GM23338 (cell line): ENCODE measurements at regions not wholly inside any gene's neighbourhood (a gene's known extent, or its start where the extent isn't known, plus 50 kb on each side); places are given as distances from the start of the nearest gene placed in this dataset.

ENCODE experiments used
- ATAC-seq: fragments of 200-7000 bp; cut with Tn5 transposase; 3 replicates; pipeline ENCODE4 v1.9.1; 2020
- DNase-seq: peaks from one replicate; pipeline ENCODE4 v3.0.0-alpha.2; 2015; ENCODE audit warnings: low spot score
- H2AFZ ChIP-seq: fragments of 200-600 bp; sonication (generic); 2 replicates; pipeline ENCODE4 v1.8.0; 2016; ENCODE audit warnings: antibody characterized with exemption, mild to moderate bottlenecking, moderate library complexity
- H3F3A ChIP-seq: fragments of 200-600 bp; sonication (generic); replicated peaks from 2 replicates; pipeline ENCODE4 v1.8.0; 2017; ENCODE audit warnings: antibody characterized with exemption, mixed run types, low read depth
- H3K27ac ChIP-seq: fragments of 200-600 bp; sonication (generic); 2 replicates; pipeline ENCODE4 v1.6.1; 2016; ENCODE audit warnings: low read depth
- H3K27me3 ChIP-seq: fragments of 200-600 bp; sonication (generic); 2 replicates; pipeline ENCODE4 v1.8.0; 2016; ENCODE audit warnings: mild to moderate bottlenecking, mixed run types, moderate library complexity; ENCODE audit not compliant: insufficient read depth
- H3K36me3 ChIP-seq: fragments of 200-600 bp; sonication (generic); 2 replicates; pipeline ENCODE4 v1.8.0; 2016; ENCODE audit warnings: mild to moderate bottlenecking; ENCODE audit not compliant: insufficient read depth
- H3K4me1 ChIP-seq: fragments of 200-600 bp; sonication (generic); 2 replicates; pipeline ENCODE4 v1.8.0; 2016; ENCODE audit warnings: mild to moderate bottlenecking, moderate library complexity; ENCODE audit not compliant: insufficient read depth
- H3K4me2 ChIP-seq: fragments of 200-600 bp; sonication (generic); 2 replicates; pipeline ENCODE4 v1.7.1; 2017; ENCODE audit warnings: mixed run types
- H3K4me3 ChIP-seq: fragments of 200-600 bp; sonication (generic); 2 replicates; pipeline ENCODE4 v1.6.1; 2016; ENCODE audit warnings: mixed run types
- H3K79me2 ChIP-seq: fragments of 200-600 bp; sonication (generic); replicated peaks from 2 replicates; pipeline ENCODE4 v1.8.0; 2017; ENCODE audit warnings: mild to moderate bottlenecking; ENCODE audit not compliant: insufficient read depth
- H3K9me2 ChIP-seq: fragments of 200-600 bp; sonication (generic); 2 replicates; pipeline ENCODE4 v1.8.0; 2017; ENCODE audit not compliant: insufficient read depth
- H4K20me1 ChIP-seq: fragments of 200-600 bp; sonication (generic); replicated peaks from 2 replicates; pipeline ENCODE4 v1.8.0; 2017; ENCODE audit warnings: mild to moderate bottlenecking; ENCODE audit not compliant: insufficient read depth
- H3K27ac Mint-ChIP-seq: 2 replicates; pipeline ENCODE4 v1.8.0; 2020; ENCODE audit warnings: inconsistent platforms, mild to moderate bottlenecking, moderate library complexity, mixed read lengths
- H3K27me3 Mint-ChIP-seq: 3 replicates; pipeline ENCODE4 v1.8.0; 2022; ENCODE audit warnings: low read depth, mild to moderate bottlenecking, moderate library complexity, mixed read lengths, inconsistent platforms; ENCODE audit not compliant: insufficient read depth, poor library complexity
- H3K36me3 Mint-ChIP-seq: 3 replicates; pipeline ENCODE4 v1.8.0; 2021; ENCODE audit warnings: low read depth, mild to moderate bottlenecking, inconsistent platforms, moderate library complexity, mixed read lengths
- H3K4me1 Mint-ChIP-seq: 3 replicates; pipeline ENCODE4 v1.8.0; 2020; ENCODE audit warnings: mild to moderate bottlenecking, inconsistent platforms, mixed read lengths
- H3K4me3 Mint-ChIP-seq: 3 replicates; pipeline ENCODE4 v1.8.0; 2021; ENCODE audit warnings: moderate library complexity, mild to moderate bottlenecking, inconsistent platforms, mixed read lengths
- H3K9me3 Mint-ChIP-seq: 3 replicates; pipeline ENCODE4 v1.8.0; 2020; ENCODE audit warnings: moderate library complexity, mild to moderate bottlenecking, inconsistent platforms, mixed read lengths
- JUNB ChIP-seq: IDR thresholded peaks from one replicate; pipeline ENCODE4 v1.6.1; 2016; ENCODE audit warnings: antibody characterized with exemption; ENCODE audit not compliant: unreplicated experiment
- NANOG ChIP-seq: IDR thresholded peaks from 2 replicates; pipeline ENCODE4 v1.6.1; 2016; ENCODE audit warnings: antibody characterized with exemption, borderline replicate concordance
- REST ChIP-seq: IDR thresholded peaks from one replicate; pipeline ENCODE4 v1.6.1; 2018; ENCODE audit warnings: antibody characterized with exemption; ENCODE audit not compliant: unreplicated experiment
- TF ChIP-seq, protein P1 (sequence below), 2 experiments: fragments of 200-600 bp in 1 of 2; sonication (generic) in 1 of 2; conservative IDR thresholded peaks; 2 replicates each; pipeline versions ENCODE4 v1.5.1 to v1.6.1; 2016 to 2017; ENCODE audit warnings: antibody characterized with exemption in 2 of 2, low read depth in 2 of 2, mild to moderate bottlenecking in 2 of 2, moderate library complexity in 1 of 2

- Mint-ChIP-seq H3K36me3 (no peaks in the 10 kb centered on the region), H3K27ac (no peak overlapping the region), H3K4me1 (peaks cover 10% of the 10 kb centered on the region; the same call in 2 of the 3 replicates), H3K9me3 (no peaks in the 10 kb centered on the region), H3K27me3 (no peaks in the 10 kb centered on the region), H3K4me3 (no peak overlapping the region)
- TF ChIP-seq JUNB (no peak), NANOG (no peak), REST (no peak)
- TF ChIP-seq, protein P1, sequence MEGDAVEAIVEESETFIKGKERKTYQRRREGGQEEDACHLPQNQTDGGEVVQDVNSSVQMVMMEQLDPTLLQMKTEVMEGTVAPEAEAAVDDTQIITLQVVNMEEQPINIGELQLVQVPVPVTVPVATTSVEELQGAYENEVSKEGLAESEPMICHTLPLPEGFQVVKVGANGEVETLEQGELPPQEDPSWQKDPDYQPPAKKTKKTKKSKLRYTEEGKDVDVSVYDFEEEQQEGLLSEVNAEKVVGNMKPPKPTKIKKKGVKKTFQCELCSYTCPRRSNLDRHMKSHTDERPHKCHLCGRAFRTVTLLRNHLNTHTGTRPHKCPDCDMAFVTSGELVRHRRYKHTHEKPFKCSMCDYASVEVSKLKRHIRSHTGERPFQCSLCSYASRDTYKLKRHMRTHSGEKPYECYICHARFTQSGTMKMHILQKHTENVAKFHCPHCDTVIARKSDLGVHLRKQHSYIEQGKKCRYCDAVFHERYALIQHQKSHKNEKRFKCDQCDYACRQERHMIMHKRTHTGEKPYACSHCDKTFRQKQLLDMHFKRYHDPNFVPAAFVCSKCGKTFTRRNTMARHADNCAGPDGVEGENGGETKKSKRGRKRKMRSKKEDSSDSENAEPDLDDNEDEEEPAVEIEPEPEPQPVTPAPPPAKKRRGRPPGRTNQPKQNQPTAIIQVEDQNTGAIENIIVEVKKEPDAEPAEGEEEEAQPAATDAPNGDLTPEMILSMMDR (conservative IDR thresholded peaks at IDR 0.05; ENCODE audit: low read depth in 2 of 2): no peak
- DNase-seq (no peak), ATAC-seq (no peak)
- no peaks in the 10 kb centered on the region for H3K36me3 ChIP-seq
- no peaks in the 10 kb centered on the region for H3F3A ChIP-seq
- no peaks in the 10 kb centered on the region for H4K20me1 ChIP-seq
- H3K27me3 ChIP-seq: no peaks in the 10 kb centered on the region
- no peak overlapping the region for H3K27ac ChIP-seq
- H3K79me2 ChIP-seq: no peaks in the 10 kb centered on the region
- no peak overlapping the region for H2AFZ ChIP-seq
- no peak overlapping the region for H3K4me3 ChIP-seq
- no peaks in the 10 kb centered on the region for H3K9me2 ChIP-seq
- no peak overlapping the region for H3K4me2 ChIP-seq
- H3K4me1 ChIP-seq: peaks cover 4% of the 10 kb centered on the region; the same call in 1 of the 2 replicates
Observed at GRCh38 chr13:30567072-30567471, 50.6 kb upstream of the USPL1 start.
